Activated naive CD4-positive, alpha-beta T cell treated with anti-CD3 and anti-CD28 coated beads, Interleukin-2, amount 10 ng/mL, durations not matched to agents 7 days and 5 days (primary cell): ENCODE measurements at regions not wholly inside any gene's neighbourhood (a gene's known extent, or its start where the extent isn't known, plus 50 kb on each side); places are given as distances from the start of the nearest gene placed in this dataset.

ENCODE experiments used
- CTCF ChIA-PET: fragments of 350-600 bp; sonication (Branson Sonifier 250); formaldehyde crosslinking; loops from one replicate; lab custom pipeline; 2021; ENCODE audit warnings: antibody characterized with exemption; lab: Charles Lee
- DNase-seq: peaks from one replicate; pipeline ENCODE4 v3.0.0-alpha.2; 2020
- H3K27ac Mint-ChIP-seq: one replicate; pipeline ENCODE4 v1.8.0; 2021; ENCODE audit warnings: mild to moderate bottlenecking, moderate library complexity, mixed read lengths
- H3K27me3 Mint-ChIP-seq: one replicate; pipeline ENCODE4 v1.8.0; 2021; ENCODE audit warnings: mild to moderate bottlenecking, mixed read lengths
- H3K36me3 Mint-ChIP-seq: one replicate; pipeline ENCODE4 v1.8.0; 2021; ENCODE audit warnings: mixed read lengths
- H3K4me1 Mint-ChIP-seq: one replicate; pipeline ENCODE4 v1.8.0; 2021; ENCODE audit warnings: mixed read lengths
- H3K4me3 Mint-ChIP-seq: one replicate; pipeline ENCODE4 v1.8.0; 2021; ENCODE audit warnings: mild to moderate bottlenecking, moderate library complexity, mixed read lengths
- H3K9me3 Mint-ChIP-seq: one replicate; pipeline ENCODE4 v1.8.0; 2021; ENCODE audit warnings: mixed read lengths

GRCh38 chr2:128941751-128942150 is 623.1 kb upstream of the HS6ST1 start:
- Mint-ChIP-seq H3K4me1 (no peaks in the 10 kb centered on the region), H3K27ac (no peak overlapping the region), H3K36me3 (no peaks in the 10 kb centered on the region), H3K4me3 (no peak overlapping the region), H3K27me3 (no peaks in the 10 kb centered on the region), H3K9me3 (no peaks in the 10 kb centered on the region)
- no peak for DNase-seq
- CTCF ChIA-PET: no interaction called here

GRCh38 chr2:128949360-128949759 is 630.7 kb upstream of the HS6ST1 start:
- H3K27me3 Mint-ChIP-seq: no peaks in the 10 kb centered on the region
- H3K9me3 Mint-ChIP-seq: peaks cover 9% of the 10 kb centered on the region
- CTCF ChIA-PET: no interaction called here
- H3K27ac Mint-ChIP-seq: no peak overlapping the region
- no peaks in the 10 kb centered on the region for H3K4me1 Mint-ChIP-seq
- H3K4me3 Mint-ChIP-seq: no peak overlapping the region
- DNase-seq: no peak
- H3K36me3 Mint-ChIP-seq: no peaks in the 10 kb centered on the region

GRCh38 chr2:128950758-128951157 is 632.1 kb upstream of the HS6ST1 start:
- H3K27me3 Mint-ChIP-seq: no peaks in the 10 kb centered on the region

GRCh38 chr2:128958241-128958640 is 639.6 kb upstream of the HS6ST1 start:
- no peak for DNase-seq
- Mint-ChIP-seq H3K9me3 (no peaks in the 10 kb centered on the region), H3K4me3 (no peak overlapping the region), H3K27ac (no peak overlapping the region), H3K27me3 (peaks cover 3% of the 10 kb centered on the region), H3K36me3 (no peaks in the 10 kb centered on the region), H3K4me1 (no peaks in the 10 kb centered on the region)
- CTCF ChIA-PET: no interaction called here

More at GRCh38 chr2:128950758-128951157, 632.1 kb upstream of the HS6ST1 start:
- Mint-ChIP-seq H3K4me3 (no peak overlapping the region), H3K4me1 (no peaks in the 10 kb centered on the region), H3K9me3 (peaks cover 9% of the 10 kb centered on the region), H3K27ac (no peak overlapping the region), H3K36me3 (no peaks in the 10 kb centered on the region)
- CTCF ChIA-PET: no interaction called here
- DNase-seq: no peak

- H3K4me3 Mint-ChIP-seq: no peak overlapping the region
- CTCF ChIA-PET: no interaction called here
- H3K27ac Mint-ChIP-seq: no peak overlapping the region
- H3K36me3 Mint-ChIP-seq: no peaks in the 10 kb centered on the region
- no peaks in the 10 kb centered on the region for H3K4me1 Mint-ChIP-seq
- no peaks in the 10 kb centered on the region for H3K9me3 Mint-ChIP-seq
- no peaks in the 10 kb centered on the region for H3K27me3 Mint-ChIP-seq
- no peak for DNase-seq
Observed at GRCh38 chr2:128967646-128968045, 649.0 kb upstream of the HS6ST1 start.

GRCh38 chr2:128969374-128969773 is 650.7 kb upstream of the HS6ST1 start:
- no peak for DNase-seq
- Mint-ChIP-seq H3K27me3 (peaks cover 3% of the 10 kb centered on the region), H3K27ac (no peak overlapping the region), H3K4me3 (no peak overlapping the region), H3K9me3 (no peaks in the 10 kb centered on the region), H3K4me1 (no peaks in the 10 kb centered on the region), H3K36me3 (no peaks in the 10 kb centered on the region)
- CTCF ChIA-PET: no interaction called here

GRCh38 chr2:128970332-128971116 is 651.9 kb upstream of the HS6ST1 start:
- H3K36me3 Mint-ChIP-seq: no peaks in the 10 kb centered on the region
- H3K4me3 Mint-ChIP-seq: no peak overlapping the region
- no peak for DNase-seq
- H3K27me3 Mint-ChIP-seq: peaks cover 3% of the 10 kb centered on the region
- H3K9me3 Mint-ChIP-seq: no peaks in the 10 kb centered on the region
- CTCF ChIA-PET: no interaction called here
- no peaks in the 10 kb centered on the region for H3K4me1 Mint-ChIP-seq
- no peak overlapping the region for H3K27ac Mint-ChIP-seq

- Mint-ChIP-seq H3K4me1 (no peaks in the 10 kb centered on the region), H3K9me3 (no peaks in the 10 kb centered on the region), H3K27me3 (peaks cover 3% of the 10 kb centered on the region), H3K36me3 (no peaks in the 10 kb centered on the region), H3K4me3 (no peak overlapping the region), H3K27ac (no peak overlapping the region)
- DNase-seq: no peak
- CTCF ChIA-PET: no interaction called here
Observed at GRCh38 chr2:128973566-128973965, 654.9 kb upstream of the HS6ST1 start.

- DNase-seq: no peak
- no peaks in the 10 kb centered on the region for H3K36me3 Mint-ChIP-seq
- peaks cover 4% of the 10 kb centered on the region for H3K9me3 Mint-ChIP-seq
- no peaks in the 10 kb centered on the region for H3K4me1 Mint-ChIP-seq
- no peaks in the 10 kb centered on the region for H3K27me3 Mint-ChIP-seq
- H3K27ac Mint-ChIP-seq: no peak overlapping the region
- CTCF ChIA-PET: no interaction called here
- H3K4me3 Mint-ChIP-seq: no peak overlapping the region
Observed at GRCh38 chr2:128978212-128978611, 659.5 kb upstream of the HS6ST1 start.

- no peaks in the 10 kb centered on the region for H3K27me3 Mint-ChIP-seq
- no peak for DNase-seq
- H3K4me1 Mint-ChIP-seq: no peaks in the 10 kb centered on the region
- no peak overlapping the region for H3K27ac Mint-ChIP-seq
- H3K4me3 Mint-ChIP-seq: no peak overlapping the region
- no peaks in the 10 kb centered on the region for H3K36me3 Mint-ChIP-seq
- CTCF ChIA-PET: no interaction called here
- peaks cover 4% of the 10 kb centered on the region for H3K9me3 Mint-ChIP-seq
Observed at GRCh38 chr2:128979182-128979581, 660.5 kb upstream of the HS6ST1 start.

- Mint-ChIP-seq H3K27me3 (no peaks in the 10 kb centered on the region), H3K27ac (no peak overlapping the region), H3K4me3 (no peak overlapping the region), H3K4me1 (no peaks in the 10 kb centered on the region), H3K9me3 (peaks cover 4% of the 10 kb centered on the region), H3K36me3 (no peaks in the 10 kb centered on the region)
- DNase-seq: no peak
- CTCF ChIA-PET: no interaction called here
Observed at GRCh38 chr2:128980475-128980874, 661.8 kb upstream of the HS6ST1 start.

GRCh38 chr2:128981353-128981752 is 662.7 kb upstream of the HS6ST1 start:
- H3K36me3 Mint-ChIP-seq: no peaks in the 10 kb centered on the region
- H3K4me3 Mint-ChIP-seq: no peak overlapping the region

GRCh38 chr2:128982001-128982400 is 663.3 kb upstream of the HS6ST1 start:
- Mint-ChIP-seq H3K4me1 (no peaks in the 10 kb centered on the region), H3K27me3 (no peaks in the 10 kb centered on the region), H3K36me3 (no peaks in the 10 kb centered on the region), H3K27ac (no peak overlapping the region), H3K4me3 (no peak overlapping the region), H3K9me3 (peaks cover 4% of the 10 kb centered on the region)
- no peak for DNase-seq
- CTCF ChIA-PET: no interaction called here

More at GRCh38 chr2:128981353-128981752, 662.7 kb upstream of the HS6ST1 start:
- no peak overlapping the region for H3K27ac Mint-ChIP-seq
- H3K9me3 Mint-ChIP-seq: peaks cover 4% of the 10 kb centered on the region
- DNase-seq: no peak
- no peaks in the 10 kb centered on the region for H3K27me3 Mint-ChIP-seq
- no peaks in the 10 kb centered on the region for H3K4me1 Mint-ChIP-seq
- CTCF ChIA-PET: no interaction called here

GRCh38 chr2:128982670-128983069 is 664.0 kb upstream of the HS6ST1 start:
- H3K4me1 Mint-ChIP-seq: no peaks in the 10 kb centered on the region
- CTCF ChIA-PET: no interaction called here
- DNase-seq: no peak
- H3K9me3 Mint-ChIP-seq: peaks cover 4% of the 10 kb centered on the region
- no peak overlapping the region for H3K27ac Mint-ChIP-seq
- H3K36me3 Mint-ChIP-seq: no peaks in the 10 kb centered on the region
- H3K27me3 Mint-ChIP-seq: no peaks in the 10 kb centered on the region
- no peak overlapping the region for H3K4me3 Mint-ChIP-seq

- no peak for DNase-seq
- Mint-ChIP-seq H3K27ac (no peak overlapping the region), H3K9me3 (peaks cover 4% of the 10 kb centered on the region), H3K27me3 (no peaks in the 10 kb centered on the region), H3K4me3 (no peak overlapping the region), H3K4me1 (no peaks in the 10 kb centered on the region), H3K36me3 (no peaks in the 10 kb centered on the region)
- CTCF ChIA-PET: no interaction called here
Observed at GRCh38 chr2:128983094-128983493, 664.4 kb upstream of the HS6ST1 start.
